NT2/D1 (cell line): ENCODE measurements at regions not wholly inside any gene's neighbourhood (a gene's known extent, or its start where the extent isn't known, plus 50 kb on each side); places are given as distances from the start of the nearest gene placed in this dataset.

Experiments
- SUZ12 ChIP-seq: IDR thresholded peaks from 2 replicates; pipeline ENCODE4 v1.6.1; 2011; ENCODE audit not compliant: insufficient read length, insufficient read depth; ENCODE audit errors: extremely low read depth
- ZNF274 ChIP-seq: IDR thresholded peaks from 2 replicates; pipeline ENCODE4 v1.6.1; 2011; ENCODE audit warnings: mild to moderate bottlenecking, low read depth, low read length

DNA sequence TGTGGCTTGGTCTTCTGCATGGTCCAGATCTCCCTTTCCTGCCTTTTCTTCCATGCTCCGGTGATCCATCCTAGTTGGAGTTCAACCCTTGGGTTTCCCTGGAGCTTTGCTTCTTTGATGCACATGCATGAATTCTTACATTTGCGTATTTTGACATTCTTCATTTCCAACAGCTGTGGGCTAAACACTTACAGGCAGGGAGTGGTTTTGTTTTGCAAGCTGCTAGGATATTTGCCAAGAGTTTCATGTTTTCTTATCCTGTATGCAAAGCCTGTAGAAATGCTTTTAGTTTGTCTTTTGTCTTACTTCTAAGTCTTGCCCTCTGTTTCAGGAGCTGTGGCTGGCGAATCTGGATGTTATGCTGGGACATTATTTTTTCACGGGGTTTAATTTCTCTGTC is 90.3 kb upstream of the PAXBP1 start:
- TF ChIP-seq SUZ12 = no peak
- TF ChIP-seq ZNF274 = no peak
